Muscle of leg (tissue), 3 donors: ENCODE measurements at regions not wholly inside any gene's neighbourhood (a gene's known extent, or its start where the extent isn't known, plus 50 kb on each side); places are given as distances from the start of the nearest gene placed in this dataset.
A peak's percentile ranks its signal among the peaks of the same experiment; 100 is the strongest.
"Not testable (repeated sequence)": the region's sequence is repeated elsewhere in the genome, so short reads cannot be mapped to it uniquely, and the experiment has no call there.

ENCODE experiments used
- DNase-seq: peaks from one replicate; pipeline ENCODE4 v3.0.0; 2013
- H3K27ac ChIP-seq: one replicate; pipeline ENCODE4 v1.5.1; 2013; ENCODE audit warnings: mild to moderate bottlenecking, low read length, control low read depth
- H3K27me3 ChIP-seq: one replicate; pipeline ENCODE4 v1.6.1; 2013; ENCODE audit warnings: low read length; ENCODE audit not compliant: control insufficient read depth, insufficient read depth
- H3K36me3 ChIP-seq: one replicate; pipeline ENCODE4 v1.6.1; 2013; ENCODE audit warnings: low read length; ENCODE audit not compliant: control insufficient read depth, insufficient read depth
- H3K4me1 ChIP-seq: one replicate; pipeline ENCODE4 v1.6.1; 2013; ENCODE audit warnings: low read length; ENCODE audit not compliant: control insufficient read depth, insufficient read depth
- H3K4me3 ChIP-seq: one replicate; pipeline ENCODE4 v1.5.1; 2013; ENCODE audit warnings: low read length, control low read depth
- H3K9me3 ChIP-seq: replicated peaks from 2 replicates; pipeline ENCODE4 v1.6.1; 2013; ENCODE audit warnings: low read depth, low read length; ENCODE audit not compliant: control insufficient read depth
- WGBS: methylation state at CpG from one replicate; pipeline ENCODE4 v1.1.5; 2013; ENCODE audit warnings: missing lambda C conversion rate; ENCODE audit not compliant: insufficient coverage; 5-methylcytosine and 5-hydroxymethylcytosine counted together

GRCh38 chr10:62690703-62691102 is 113.8 kb upstream of the ADO start:
- WGBS: no CpG with 5 or more reads among the region's 3 CpGs
- Histone ChIP-seq H3K9me3 (peaks cover 2% of the 10 kb centered on the region), H3K27ac (peak overlapping the region; percentile 52), H3K4me3 (no peak overlapping the region), H3K4me1 (peaks cover 22% of the 10 kb centered on the region), H3K36me3 (no peaks in the 10 kb centered on the region), H3K27me3 (no peaks in the 10 kb centered on the region)
- DNase-seq: no peak

- Histone ChIP-seq H3K4me1 (peaks cover 22% of the 10 kb centered on the region), H3K9me3 (peaks cover 2% of the 10 kb centered on the region), H3K27ac (peak overlapping the region; percentile 60), H3K27me3 (no peaks in the 10 kb centered on the region), H3K4me3 (no peak overlapping the region), H3K36me3 (no peaks in the 10 kb centered on the region)
- WGBS: no CpG with 5 or more reads among the region's 4 CpGs
- peak; percentile 78 for DNase-seq
Measured at GRCh38 chr10:62691336-62691735, 113.2 kb upstream of the ADO start.

GRCh38 chr10:62692085-62692484 is 112.4 kb upstream of the ADO start:
- no peak overlapping the region for H3K4me3 ChIP-seq
- peaks cover 22% of the 10 kb centered on the region for H3K4me1 ChIP-seq
- no peaks in the 10 kb centered on the region for H3K27me3 ChIP-seq
- peak; percentile 16 for DNase-seq
- no peaks in the 10 kb centered on the region for H3K36me3 ChIP-seq
- H3K9me3 ChIP-seq: peaks cover 2% of the 10 kb centered on the region
- 58% methylated on average over 2 of the region's 5 CpGs for WGBS
- H3K27ac ChIP-seq: no peak overlapping the region

- DNase-seq: no peak
- no CpG with 5 or more reads among the region's 2 CpGs for WGBS
- H3K27me3 ChIP-seq: no peaks in the 10 kb centered on the region
Measured at GRCh38 chr10:62693306-62693705, 111.2 kb upstream of the ADO start.

GRCh38 chr10:62694537-62695126 is 109.9 kb upstream of the ADO start:
- DNase-seq: no peak
- Histone ChIP-seq H3K27me3 (no peaks in the 10 kb centered on the region), H3K9me3 (peaks cover 8% of the 10 kb centered on the region), H3K27ac (no peak overlapping the region), H3K4me3 (no peak overlapping the region), H3K36me3 (no peaks in the 10 kb centered on the region), H3K4me1 (peaks cover 17% of the 10 kb centered on the region)
- 50% methylated on average over 1 of the region's 3 CpGs for WGBS

More at GRCh38 chr10:62693306-62693705, 111.2 kb upstream of the ADO start:
- no peak overlapping the region for H3K27ac ChIP-seq
- H3K4me3 ChIP-seq: no peak overlapping the region
- no peaks in the 10 kb centered on the region for H3K36me3 ChIP-seq
- H3K4me1 ChIP-seq: peaks cover 22% of the 10 kb centered on the region
- peaks cover 2% of the 10 kb centered on the region for H3K9me3 ChIP-seq

GRCh38 chr10:62696798-62697197 is 107.7 kb upstream of the ADO start:
- peaks cover 8% of the 10 kb centered on the region for H3K9me3 ChIP-seq
- H3K27me3 ChIP-seq: no peaks in the 10 kb centered on the region
- H3K27ac ChIP-seq: no peak overlapping the region
- no peak for DNase-seq
- H3K36me3 ChIP-seq: no peaks in the 10 kb centered on the region
- no peak overlapping the region for H3K4me3 ChIP-seq
- peaks cover 4% of the 10 kb centered on the region for H3K4me1 ChIP-seq
- no CpG with 5 or more reads among the region's 2 CpGs for WGBS

- Histone ChIP-seq H3K4me1 (no peaks in the 10 kb centered on the region), H3K27me3 (no peaks in the 10 kb centered on the region), H3K27ac (no peak overlapping the region), H3K4me3 (no peak overlapping the region), H3K36me3 (no peaks in the 10 kb centered on the region), H3K9me3 (peaks cover 10% of the 10 kb centered on the region)
- no peak for DNase-seq
Measured at GRCh38 chr10:62699148-62699547, 105.4 kb upstream of the ADO start.

- no CpG with 5 or more reads among the region's 3 CpGs for WGBS
Measured at GRCh38 chr10:62704121-62704520, 100.4 kb upstream of the ADO start.

GRCh38 chr10:62705789-62706188 is 98.7 kb upstream of the ADO start:
- H3K4me1 ChIP-seq: no peaks in the 10 kb centered on the region
- H3K27me3 ChIP-seq: no peaks in the 10 kb centered on the region
- no peak overlapping the region for H3K27ac ChIP-seq
- no peaks in the 10 kb centered on the region for H3K36me3 ChIP-seq
- 100% methylated on average over 2 of the region's 2 CpGs for WGBS
- H3K9me3 ChIP-seq: peaks cover 2% of the 10 kb centered on the region
- H3K4me3 ChIP-seq: no peak overlapping the region
- no peak for DNase-seq

More at GRCh38 chr10:62704121-62704520, 100.4 kb upstream of the ADO start:
- H3K9me3 ChIP-seq, H3K4me3 ChIP-seq, H3K27ac ChIP-seq, DNase-seq, H3K4me1 ChIP-seq, H3K27me3 ChIP-seq, H3K36me3 ChIP-seq: not testable (repeated sequence)

GRCh38 chr10:62707810-62708209 is 96.7 kb upstream of the ADO start:
- DNase-seq: no peak
- peaks cover 2% of the 10 kb centered on the region for H3K9me3 ChIP-seq
- no peaks in the 10 kb centered on the region for H3K36me3 ChIP-seq
- no CpG with 5 or more reads among the region's 2 CpGs for whole genome bisulfite sequencing
- H3K27me3 ChIP-seq: no peaks in the 10 kb centered on the region
- H3K4me1 ChIP-seq: no peaks in the 10 kb centered on the region
- H3K4me3 ChIP-seq: no peak overlapping the region
- H3K27ac ChIP-seq: no peak overlapping the region

GRCh38 chr10:62708569-62708968 is 96.0 kb upstream of the ADO start:
- H3K9me3 ChIP-seq: no peaks in the 10 kb centered on the region
- peak; percentile 73 for DNase-seq
- H3K27me3 ChIP-seq: no peaks in the 10 kb centered on the region
- no peak overlapping the region for H3K4me3 ChIP-seq
- H3K27ac ChIP-seq: no peak overlapping the region
- no peaks in the 10 kb centered on the region for H3K4me1 ChIP-seq
- 0% methylated on average over 1 of the region's 4 CpGs for WGBS
- no peaks in the 10 kb centered on the region for H3K36me3 ChIP-seq
